HG03175 (cell line): ENCODE measurements at regions not wholly inside any gene's neighbourhood (a gene's known extent, or its start where the extent isn't known, plus 50 kb on each side); places are given as distances from the start of the nearest gene placed in this dataset.

Experiments
- ATAC-seq: cut with Tn5 transposase; IDR thresholded peaks from one replicate; pipeline ENCODE4 v1.9.1; 2021; ENCODE audit warnings: mild to moderate bottlenecking, moderate library complexity; ENCODE audit not compliant: unreplicated experiment

DNA sequence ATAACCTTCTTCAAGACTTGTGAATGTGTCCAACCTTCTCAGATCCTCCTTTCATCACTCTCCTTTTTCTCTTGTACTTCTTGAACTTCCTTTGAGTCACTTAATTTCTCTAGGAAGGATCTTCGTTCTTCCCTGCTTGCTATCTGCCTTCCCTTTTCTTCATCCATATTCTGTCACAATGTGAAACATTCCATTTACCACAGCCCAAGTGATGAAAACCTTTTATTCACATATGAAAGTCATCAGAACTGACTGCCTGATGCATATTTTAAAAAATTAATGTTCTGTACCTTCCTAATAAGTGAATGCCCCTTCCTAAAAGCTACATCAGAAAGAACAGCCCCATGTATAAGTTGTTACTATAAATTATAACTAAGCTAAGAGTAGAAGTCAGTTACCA is 520.4 kb upstream of the LUZP2 start:
- ATAC-seq = no peak

DNA sequence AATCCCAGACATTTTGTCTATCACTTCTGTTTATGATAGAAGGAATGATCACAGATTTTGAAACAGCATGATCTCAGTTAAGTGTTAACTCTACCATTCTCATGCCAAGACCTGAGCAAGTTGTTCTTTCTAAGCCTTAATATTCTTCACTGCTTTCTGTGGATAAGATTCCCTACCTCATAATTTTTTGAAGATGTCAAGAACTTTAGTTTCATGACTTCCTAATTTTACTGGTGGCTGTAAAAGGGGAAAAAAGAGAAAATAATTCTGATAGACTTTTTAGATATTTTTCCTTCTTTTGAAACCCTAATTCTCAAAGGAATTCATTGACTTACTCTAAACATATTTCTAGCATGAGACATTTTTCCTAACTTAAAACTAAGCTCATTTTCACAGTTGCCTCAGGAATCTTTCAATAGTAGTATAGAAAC is 520.0 kb upstream of the LUZP2 start:
- ATAC-seq = no peak

DNA sequence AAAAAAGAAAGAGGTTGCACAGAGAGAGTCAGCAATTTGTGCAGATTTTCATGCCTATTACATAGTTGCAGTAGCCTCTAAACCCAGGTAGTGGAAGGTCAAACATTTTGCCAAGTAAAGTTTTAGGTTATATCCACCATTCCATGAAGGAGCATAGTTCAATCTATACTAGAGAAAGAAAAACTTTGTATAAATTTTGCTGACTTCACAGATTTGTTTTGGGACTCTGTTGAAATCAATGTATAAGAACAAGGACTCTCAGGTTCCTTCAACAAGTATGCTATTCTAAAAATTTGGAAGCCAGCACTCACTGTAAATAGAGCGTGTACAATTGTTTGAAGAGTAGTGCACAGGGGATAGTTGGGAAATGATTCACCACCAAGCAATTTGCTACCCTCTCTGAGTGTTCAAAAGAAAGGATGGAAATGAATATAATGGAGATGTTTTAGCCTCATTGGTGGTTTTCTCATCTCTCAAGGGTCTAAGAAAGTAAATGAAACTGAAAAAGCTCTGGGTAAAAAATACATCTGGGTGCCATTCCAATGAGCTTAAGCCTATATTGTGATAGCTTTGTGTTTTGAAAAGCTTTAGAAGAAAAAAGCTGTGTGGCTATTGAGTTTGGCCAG is 508.4 kb upstream of the LUZP2 start:
- ATAC-seq = no peak

DNA sequence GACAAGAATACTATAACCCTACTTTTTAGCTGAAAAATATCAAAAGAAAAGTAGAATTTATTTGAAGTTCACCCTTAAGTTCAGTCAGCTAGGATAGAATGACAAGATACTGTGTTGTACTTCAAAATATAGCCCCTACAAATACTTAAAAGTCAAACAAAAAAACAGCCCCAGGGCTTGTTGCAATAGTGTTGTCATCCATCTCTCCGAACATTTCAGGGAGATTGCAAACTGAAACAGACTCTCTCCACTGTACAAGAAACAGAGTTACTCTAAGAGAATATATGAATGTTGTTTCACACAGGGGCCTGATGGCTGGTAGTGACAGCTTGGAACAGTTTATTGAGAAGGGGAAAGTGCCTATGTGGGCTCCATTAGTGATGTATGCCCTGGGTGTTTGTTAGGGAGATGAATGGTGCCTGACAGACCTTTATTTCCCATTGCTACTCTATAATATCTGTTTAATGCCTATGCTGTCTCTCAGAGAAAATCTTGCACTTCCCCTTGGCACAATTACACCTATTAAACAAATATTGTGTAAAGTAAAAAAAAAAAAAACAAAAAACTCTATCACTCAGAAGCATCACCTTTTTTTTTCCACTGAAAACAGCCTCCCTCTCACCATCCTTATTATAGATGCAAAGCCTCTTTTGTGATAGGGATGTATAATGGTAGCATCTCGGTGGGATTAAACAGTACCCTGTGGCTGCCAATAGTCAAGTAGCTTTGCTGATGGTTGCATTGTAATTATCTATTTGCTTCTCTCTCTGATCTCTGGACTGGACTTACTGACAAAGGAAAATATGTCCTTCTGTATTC is 506.3 kb upstream of the LUZP2 start:
- ATAC-seq = no peak

DNA sequence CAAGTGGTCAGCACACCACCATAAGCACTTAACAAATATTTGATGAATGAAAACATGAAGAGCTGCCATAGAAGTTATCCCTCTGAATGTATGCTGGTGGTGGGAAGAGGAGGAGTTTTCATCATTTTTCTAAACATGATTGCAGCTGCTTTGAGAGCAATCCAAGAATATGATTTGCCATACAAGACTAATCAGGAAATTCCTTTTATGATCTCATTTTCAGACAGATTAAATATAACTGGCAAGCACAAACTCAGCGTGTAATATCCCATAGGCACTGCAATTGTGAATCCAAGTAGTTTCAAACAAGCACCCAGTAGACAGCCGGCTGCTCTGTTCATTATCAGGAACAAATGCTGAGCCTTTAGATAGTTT is 505.7 kb upstream of the LUZP2 start:
- ATAC-seq = no peak

DNA sequence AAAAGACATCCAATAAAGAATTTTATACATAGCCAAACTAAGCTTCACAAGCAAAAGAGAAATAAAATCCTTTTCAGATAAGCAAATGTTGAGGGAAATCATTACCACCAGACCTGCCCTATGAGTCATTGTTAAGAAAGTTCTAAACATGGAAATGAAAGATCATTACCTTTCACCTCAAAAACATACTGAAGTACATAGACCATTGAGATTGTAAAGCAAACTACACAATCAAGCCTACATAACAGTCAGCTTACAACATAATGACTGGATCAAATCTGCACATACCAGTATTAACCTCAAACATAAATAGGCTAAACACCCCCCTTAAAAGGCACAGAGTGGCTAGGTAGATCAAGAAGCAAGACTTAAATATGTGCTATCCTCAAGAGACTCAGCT is 501.0 kb upstream of the LUZP2 start:
- ATAC-seq = no peak

DNA sequence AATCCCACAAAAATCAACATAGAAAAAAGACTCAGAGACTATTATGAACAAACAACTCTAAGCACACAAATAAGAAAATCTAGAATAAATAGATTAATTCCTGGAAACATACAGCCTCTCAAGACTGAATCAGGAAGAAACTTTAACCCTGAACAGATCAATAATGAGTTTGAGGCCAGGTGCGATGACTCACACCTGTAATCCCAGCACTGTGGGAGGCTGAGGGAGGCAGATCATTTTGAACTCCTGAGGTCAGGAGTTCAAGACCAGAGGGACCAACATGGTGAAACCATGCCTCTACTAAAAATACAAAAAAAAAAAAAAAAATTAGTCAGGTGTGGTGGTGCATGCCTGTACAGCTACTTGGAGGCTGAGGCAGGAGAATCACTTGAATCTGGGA is 499.5 kb upstream of the LUZP2 start:
- ATAC-seq = no peak

DNA sequence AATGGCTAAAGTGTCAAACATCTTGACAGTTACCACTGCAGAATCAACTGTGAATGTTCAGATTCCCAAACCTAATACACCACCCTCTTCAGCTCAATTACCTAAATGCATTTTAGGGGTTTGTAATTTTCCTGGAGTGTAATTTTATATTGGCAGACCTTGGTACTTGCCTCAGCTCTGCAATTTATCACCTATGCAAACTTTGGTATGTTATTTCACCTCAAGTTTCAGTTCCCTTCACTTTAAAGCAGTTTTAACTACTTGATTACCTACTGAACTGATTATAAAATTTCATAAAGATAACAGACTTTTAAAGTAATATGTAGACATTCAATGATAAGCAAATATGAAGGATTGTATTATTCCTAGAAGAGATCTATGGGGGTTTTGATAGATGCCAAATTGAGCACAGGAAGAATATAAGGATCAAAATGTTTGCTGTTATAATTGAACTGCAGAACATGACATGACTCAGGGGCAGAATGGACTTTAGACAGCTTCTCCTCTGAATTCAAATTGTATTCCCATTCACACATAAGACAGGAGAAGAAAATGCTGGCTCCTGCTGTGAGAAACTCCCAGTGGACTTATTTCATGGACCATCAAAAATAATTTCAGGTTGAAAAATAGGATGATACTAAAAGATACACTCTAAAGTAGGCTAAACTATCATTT is 491.5 kb upstream of the LUZP2 start:
- no peak for ATAC-seq

DNA sequence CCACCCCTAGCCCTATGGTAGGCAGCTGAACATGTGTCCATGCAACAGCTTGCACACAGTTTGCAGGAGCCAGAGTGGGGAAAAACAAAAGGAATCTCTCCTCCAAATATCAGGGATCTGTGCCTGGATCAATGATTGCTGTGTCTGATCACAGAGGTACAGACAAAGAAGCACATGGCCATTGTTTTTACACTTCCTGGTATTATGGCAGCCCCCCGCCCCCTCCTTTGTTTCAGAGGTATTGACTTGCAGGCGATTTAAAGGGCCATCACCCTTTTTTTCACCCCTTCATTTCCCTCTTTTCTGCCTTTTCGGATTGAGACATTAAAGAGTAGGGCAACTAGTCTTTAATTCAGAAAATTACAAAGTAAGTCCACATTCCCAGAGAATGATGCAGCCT is 453.0 kb upstream of the LUZP2 start:
- no peak for ATAC-seq

DNA sequence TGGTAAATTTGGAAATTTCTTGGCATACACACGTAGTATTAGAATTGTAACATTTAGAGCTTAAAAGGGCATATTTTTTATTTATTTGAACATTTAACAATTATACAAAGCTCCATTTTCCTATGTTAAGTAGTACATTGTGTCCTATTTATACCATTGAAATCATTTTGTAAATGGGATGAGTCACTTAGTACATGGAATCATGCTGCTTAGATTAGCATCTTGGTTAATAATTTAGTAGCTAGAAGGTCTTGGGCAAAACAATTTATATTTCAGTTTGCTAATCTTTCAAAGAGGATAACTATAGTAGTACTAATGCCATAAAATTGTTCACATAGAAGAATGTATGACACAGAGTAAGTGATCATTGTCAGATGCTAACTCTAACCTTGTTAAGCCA is 450.1 kb upstream of the LUZP2 start:
- ATAC-seq = no peak

DNA sequence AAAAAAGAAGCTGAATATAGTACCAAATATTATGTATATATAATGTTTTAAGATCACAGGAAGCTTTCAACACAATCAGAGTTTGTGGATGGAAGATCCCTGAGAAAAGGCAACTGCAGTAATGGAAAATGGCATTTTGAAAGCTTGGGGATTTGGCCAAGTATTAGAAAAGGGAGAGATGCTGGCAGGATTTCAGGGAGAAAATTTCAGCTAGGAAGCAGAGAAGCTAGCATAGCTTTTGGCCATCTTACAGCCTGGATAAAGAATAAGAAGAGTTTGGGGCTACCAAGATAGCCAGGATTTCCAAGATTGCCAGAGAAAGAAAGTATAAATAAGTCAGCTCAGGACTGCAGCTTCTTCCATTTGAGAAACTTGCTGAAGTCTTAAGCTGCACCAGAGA is 440.8 kb upstream of the LUZP2 start:
- ATAC-seq = no peak

DNA sequence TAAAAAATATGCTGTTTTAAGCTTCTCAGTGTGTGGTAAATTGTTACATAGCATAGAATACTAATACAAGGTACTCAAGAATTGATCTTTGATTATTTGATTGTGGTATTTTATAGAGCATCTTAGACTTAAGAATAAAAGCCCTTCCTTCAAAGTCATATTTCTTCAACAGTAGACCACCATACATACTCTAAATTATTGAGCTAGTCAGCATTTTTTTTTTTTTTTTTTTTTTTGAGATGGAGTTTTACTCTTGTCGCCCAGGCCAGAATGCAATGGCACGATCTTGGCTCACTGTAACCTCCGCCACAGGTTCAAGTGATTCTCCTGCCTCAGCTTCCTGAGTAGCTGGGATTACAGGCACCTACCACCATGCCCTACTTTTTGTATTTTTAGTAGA is 436.7 kb upstream of the LUZP2 start:
- no peak for ATAC-seq

DNA sequence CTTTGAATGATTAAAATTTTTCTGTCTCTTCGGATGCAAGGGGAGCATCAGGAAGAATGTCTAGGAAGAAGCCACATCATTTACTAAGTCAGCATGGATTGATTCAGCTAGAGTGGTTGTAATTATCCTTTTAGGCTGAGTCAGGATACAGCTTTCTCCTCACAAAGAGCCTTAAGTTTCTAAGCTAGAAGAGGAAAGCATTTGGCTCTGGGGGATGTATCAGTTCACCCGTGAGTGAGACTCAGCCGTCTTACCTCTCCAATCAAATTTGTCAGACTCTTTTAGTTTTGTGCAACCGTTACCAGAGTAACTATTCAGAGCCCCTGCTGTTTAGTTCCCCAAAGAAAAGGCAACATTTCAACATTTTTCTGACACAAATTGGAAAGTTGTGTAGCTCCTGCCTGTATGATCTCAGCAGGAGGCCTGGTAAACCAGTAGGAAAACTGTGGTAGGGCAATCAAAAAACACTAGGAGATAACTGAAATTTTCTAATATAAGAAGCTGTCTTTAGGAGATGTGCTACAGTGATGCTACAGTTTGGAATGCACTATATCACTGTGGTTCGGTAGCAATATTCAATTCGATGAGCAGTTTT is 432.4 kb upstream of the LUZP2 start:
- ATAC-seq = no peak

DNA sequence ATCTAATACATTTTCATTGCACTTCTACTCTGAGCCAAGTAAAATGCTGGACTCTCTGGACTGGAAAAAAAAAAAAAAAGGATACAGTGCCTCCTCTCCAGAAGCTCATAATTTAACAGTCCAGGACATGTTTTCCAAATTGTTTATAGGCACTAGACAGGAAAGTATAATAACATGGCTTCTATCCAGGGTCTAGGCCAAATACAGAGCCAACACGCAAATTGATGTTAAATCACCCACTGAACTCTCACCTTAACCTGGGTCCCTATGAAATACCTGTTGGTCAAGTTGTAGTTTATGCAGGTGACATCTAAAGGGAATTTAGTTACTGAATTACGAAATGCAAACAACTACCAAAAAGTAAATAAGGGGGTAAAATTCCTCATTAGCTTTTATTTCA is 428.7 kb upstream of the LUZP2 start:
- ATAC-seq = no peak

DNA sequence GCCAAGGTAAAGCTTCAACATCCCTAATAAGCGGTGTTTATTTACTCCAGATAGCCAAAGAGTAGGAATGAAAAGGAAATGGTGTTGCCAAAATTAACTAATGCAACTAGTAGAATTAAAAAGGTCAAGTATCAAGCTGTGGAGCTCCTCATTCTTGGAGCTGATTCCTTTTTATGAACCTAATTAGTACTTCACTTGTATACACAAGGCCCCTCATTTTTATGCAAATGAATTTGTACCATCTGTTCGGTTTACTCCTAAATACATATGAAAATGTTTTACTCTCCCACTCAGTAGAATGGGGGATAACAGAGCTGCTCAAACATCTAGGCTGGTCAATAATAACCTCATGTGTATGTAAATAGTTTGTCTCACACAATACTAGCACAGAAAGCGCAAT is 426.4 kb upstream of the LUZP2 start:
- ATAC-seq = no peak

DNA sequence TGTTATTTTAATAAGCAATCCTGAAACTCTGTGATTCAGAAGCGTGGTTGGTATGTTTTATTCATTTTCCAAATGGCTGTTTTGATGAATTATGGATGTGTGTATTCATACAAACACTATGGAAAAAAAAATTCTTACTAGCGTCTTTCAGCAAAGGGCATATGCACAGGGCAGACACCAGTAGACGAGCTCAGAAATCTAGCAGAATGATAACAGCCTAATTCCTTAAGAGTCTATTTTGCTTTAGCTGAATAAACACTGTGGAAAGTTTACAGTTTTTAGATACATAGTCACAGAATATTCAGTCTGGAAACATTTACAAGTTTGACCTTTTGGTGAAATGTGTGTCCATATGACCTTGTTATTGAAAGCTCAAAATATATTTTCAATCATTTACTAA is 418.8 kb upstream of the LUZP2 start:
- no peak for ATAC-seq

DNA sequence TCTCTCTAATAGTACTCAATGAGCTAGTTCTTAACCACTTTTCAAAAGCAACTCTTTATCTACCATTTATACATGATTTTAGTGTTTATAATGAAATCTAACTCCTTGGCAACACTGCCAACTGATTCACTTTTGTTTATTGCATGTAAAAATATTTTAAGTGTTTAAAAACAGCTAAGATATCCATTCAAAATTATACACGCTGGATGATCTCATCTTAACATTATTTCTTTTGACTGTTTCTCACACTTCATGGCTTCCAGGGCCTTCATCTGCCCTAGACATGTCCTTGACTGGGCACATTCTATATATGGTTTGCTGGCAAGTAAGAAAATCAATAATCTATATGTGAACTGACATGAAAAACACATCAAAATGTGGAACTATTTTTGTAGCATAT is 414.6 kb upstream of the LUZP2 start:
- ATAC-seq = no peak

DNA sequence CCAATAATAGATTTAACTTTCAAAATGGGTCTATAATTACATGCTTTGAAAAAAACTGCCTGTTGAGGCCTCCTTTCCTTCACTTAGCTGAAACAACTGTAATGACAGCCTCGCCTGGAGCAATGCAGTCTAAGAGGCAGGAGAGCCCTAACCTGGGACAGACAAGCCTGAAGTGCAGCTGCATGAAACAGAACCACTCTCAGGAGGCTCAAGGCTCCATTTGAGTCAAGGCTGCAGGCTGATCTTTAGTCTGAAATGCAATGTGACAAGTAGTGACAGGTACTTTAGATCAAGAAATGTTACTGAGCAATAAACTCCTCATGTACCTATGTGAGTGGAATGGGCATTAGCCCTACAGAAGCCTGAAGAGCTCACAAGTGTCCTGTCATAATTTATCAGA is 414.0 kb upstream of the LUZP2 start:
- no peak for ATAC-seq

DNA sequence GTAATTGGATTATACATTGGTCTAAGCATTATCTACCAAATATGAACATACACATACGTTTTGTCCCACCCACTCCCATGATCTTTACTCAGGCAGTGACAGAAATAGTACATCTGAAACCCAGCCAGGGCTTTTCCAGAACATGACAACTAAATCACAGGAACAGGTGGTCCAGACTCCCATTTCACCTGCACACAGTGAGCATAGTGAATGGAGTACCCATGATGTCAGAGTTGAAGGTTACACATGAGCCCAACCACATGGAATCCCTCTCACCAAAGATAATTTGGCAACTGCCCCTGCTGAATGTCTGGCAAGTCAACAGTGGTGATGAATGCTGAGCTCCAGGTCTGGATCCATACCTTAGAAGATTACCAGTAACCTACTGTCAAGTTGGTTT is 411.9 kb upstream of the LUZP2 start:
- no peak for ATAC-seq

DNA sequence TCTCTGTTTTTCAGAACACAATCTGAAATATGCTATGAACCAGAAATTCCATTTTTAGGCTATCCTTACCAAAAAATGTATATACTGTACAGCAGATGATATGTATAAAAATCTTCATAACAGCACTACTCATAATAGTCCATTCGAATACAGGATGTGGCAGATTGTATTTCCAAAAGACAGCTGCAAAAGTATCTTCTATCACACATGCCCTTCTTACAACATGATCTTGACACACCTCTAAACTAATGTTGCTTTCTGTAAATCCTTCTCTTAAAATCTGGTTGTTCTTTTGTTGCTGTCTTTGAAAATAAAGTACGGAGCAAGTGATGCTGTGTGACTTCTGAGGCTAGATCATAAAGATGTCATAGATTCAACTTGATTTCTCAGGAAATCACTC is 409.9 kb upstream of the LUZP2 start:
- ATAC-seq = no peak

DNA sequence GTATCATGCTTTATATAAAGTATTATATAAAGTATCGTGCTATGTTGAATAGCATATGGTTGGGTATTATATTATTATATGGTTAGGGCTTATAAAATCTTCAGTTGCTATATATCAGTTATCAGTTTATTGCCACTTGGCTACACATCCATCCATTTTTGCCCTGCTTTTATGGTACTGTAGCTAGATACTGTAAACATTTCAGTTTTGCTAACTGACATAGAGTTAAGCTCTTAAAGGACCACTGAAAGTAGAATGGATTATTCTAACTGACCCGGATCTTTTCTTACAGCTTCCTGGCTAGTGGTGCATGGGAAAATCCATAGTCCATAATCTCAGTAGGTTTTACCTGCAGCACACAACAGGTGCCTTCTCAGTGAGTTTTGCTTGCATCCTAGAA is 405.3 kb upstream of the LUZP2 start:
- no peak for ATAC-seq

DNA sequence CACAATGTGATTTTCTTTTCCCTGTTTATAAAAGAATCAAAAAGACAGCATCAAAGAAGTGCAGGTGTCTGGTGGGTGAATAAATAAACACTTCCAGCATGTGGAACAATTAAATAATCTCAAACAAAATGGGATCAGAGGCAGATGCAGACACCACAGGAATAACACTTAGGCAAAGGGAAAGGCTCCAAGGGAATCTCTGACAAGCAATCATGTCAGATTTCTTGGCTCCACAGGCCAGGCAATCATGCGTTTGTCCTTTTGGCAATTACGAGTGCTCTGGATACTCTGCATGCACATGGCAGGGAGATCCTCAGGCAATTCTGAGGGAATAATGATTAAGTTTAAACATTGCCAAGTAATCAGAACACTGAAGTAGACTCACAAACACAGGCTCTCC is 403.5 kb upstream of the LUZP2 start:
- no peak for ATAC-seq
